Neural progenitor cell (in vitro differentiated cells): ENCODE measurements at regions not wholly inside any gene's neighbourhood (a gene's known extent, or its start where the extent isn't known, plus 50 kb on each side); places are given as distances from the start of the nearest gene placed in this dataset.

ENCODE experiments used
- DNase-seq: peaks from one replicate; pipeline ENCODE4 v3.0.0-alpha.2; 2016; ENCODE audit warnings: low spot score
- H2AFZ ChIP-seq: fragments of 200-600 bp; sonication (generic); replicated peaks from 2 replicates; pipeline ENCODE4 v1.6.1; 2016; ENCODE audit warnings: antibody characterized with exemption
- H3F3A ChIP-seq: fragments of 200-600 bp; sonication (generic); 2 replicates; pipeline ENCODE4 v1.6.1; 2016; ENCODE audit warnings: antibody characterized with exemption, low read depth
- H3K27ac ChIP-seq: fragments of 200-600 bp; sonication (generic); 2 replicates; pipeline ENCODE4 v1.5.1; 2016; ENCODE audit warnings: mild to moderate bottlenecking
- H3K27me3 ChIP-seq: fragments of 200-600 bp; sonication (generic); 2 replicates; pipeline ENCODE4 v1.6.1; 2016; ENCODE audit warnings: mild to moderate bottlenecking, moderate library complexity
- H3K36me3 ChIP-seq: fragments of 200-600 bp; sonication (generic); 2 replicates; pipeline ENCODE4 v1.5.1; 2016
- H3K4me1 ChIP-seq: fragments of 200-600 bp; sonication (generic); 2 replicates; pipeline ENCODE4 v1.6.1; 2016; ENCODE audit warnings: mixed run types
- H3K4me2 ChIP-seq: fragments of 200-600 bp; sonication (generic); 2 replicates; pipeline ENCODE4 v1.6.1; 2016
- H3K4me3 ChIP-seq: fragments of 200-600 bp; sonication (generic); 2 replicates; pipeline ENCODE4 v1.5.1; 2016
- H3K79me2 ChIP-seq: fragments of 200-600 bp; sonication (generic); 2 replicates; pipeline ENCODE4 v1.6.1; 2016; ENCODE audit warnings: low read depth
- H3K9ac ChIP-seq: fragments of 200-600 bp; sonication (generic); 2 replicates; pipeline ENCODE4 v1.6.1; 2016
- H3K9me3 ChIP-seq: fragments of 200-600 bp; sonication (generic); 2 replicates; pipeline ENCODE4 v1.5.1; 2016; ENCODE audit warnings: low read depth
- H4K20me1 ChIP-seq: fragments of 200-600 bp; sonication (generic); 2 replicates; pipeline ENCODE4 v1.6.1; 2016; ENCODE audit warnings: low read depth
- H3K27ac Mint-ChIP-seq: 3 replicates; pipeline ENCODE4 v1.8.0; 2021; ENCODE audit warnings: mixed read lengths
- H3K27me3 Mint-ChIP-seq: 2 replicates; pipeline ENCODE4 v1.8.0; 2022; ENCODE audit warnings: low read depth, mild to moderate bottlenecking, inconsistent platforms, moderate library complexity, mixed read lengths; ENCODE audit not compliant: insufficient read depth
- H3K36me3 Mint-ChIP-seq: 3 replicates; pipeline ENCODE4 v1.8.0; 2021; ENCODE audit warnings: mixed read lengths
- H3K4me1 Mint-ChIP-seq: 3 replicates; pipeline ENCODE4 v1.8.0; 2021; ENCODE audit warnings: mixed read lengths
- H3K4me3 Mint-ChIP-seq: 3 replicates; pipeline ENCODE4 v1.8.0; 2021; ENCODE audit warnings: mild to moderate bottlenecking, moderate library complexity, mixed read lengths
- H3K9me3 Mint-ChIP-seq: 3 replicates; pipeline ENCODE4 v1.8.0; 2020; ENCODE audit warnings: mixed read lengths
- EZH2 ChIP-seq: fragments of 200-600 bp; sonication (generic); IDR thresholded peaks from 2 replicates; pipeline ENCODE4 v1.6.1; 2017; ENCODE audit warnings: antibody characterized with exemption, mild to moderate bottlenecking, moderate library complexity
- EZH2phosphoT487 ChIP-seq: fragments of 200-600 bp; sonication (generic); IDR thresholded peaks from 2 replicates; pipeline ENCODE4 v1.6.1; 2017; ENCODE audit warnings: antibody characterized with exemption
- TF ChIP-seq, protein P1 (sequence below): fragments of 200-600 bp; sonication (generic); IDR thresholded peaks from 2 replicates; pipeline ENCODE4 v1.5.1; 2017; ENCODE audit warnings: antibody characterized with exemption, mild to moderate bottlenecking

DNA sequence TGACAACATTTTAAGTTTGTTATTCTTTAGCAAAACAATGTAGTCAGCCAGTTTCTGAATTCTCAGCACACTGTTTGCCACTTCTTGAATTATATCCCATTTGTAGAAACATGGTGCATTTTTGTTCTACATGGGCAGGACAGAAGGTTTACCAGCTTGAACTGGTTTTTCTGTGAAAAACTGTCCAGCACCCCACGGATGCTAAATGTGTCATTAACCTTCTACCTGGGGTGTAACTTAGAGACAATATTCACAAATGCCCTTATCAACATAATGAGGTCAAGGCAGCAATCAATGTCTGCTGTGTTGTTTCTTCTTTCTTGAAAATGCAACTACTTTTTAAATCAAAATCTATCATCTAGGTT, 702.6 kb downstream of the CENPC start:
- Histone ChIP-seq H3K79me2 (no peaks in the 10 kb centered on the region), H3K4me1 (no peaks in the 10 kb centered on the region), H3K27me3 (no peaks in the 10 kb centered on the region), H2AFZ (no peak overlapping the region), H3K27ac (no peak overlapping the region), H3K9ac (no peak overlapping the region), H3K9me3 (no peaks in the 10 kb centered on the region), H3F3A (no peaks in the 10 kb centered on the region), H3K4me3 (no peak overlapping the region), H4K20me1 (no peaks in the 10 kb centered on the region), H3K4me2 (no peak overlapping the region), H3K36me3 (no peaks in the 10 kb centered on the region)
- DNase-seq: no peak
- TF ChIP-seq EZH2phosphoT487: no peak
- TF ChIP-seq EZH2: no peak
- TF ChIP-seq, protein P1, sequence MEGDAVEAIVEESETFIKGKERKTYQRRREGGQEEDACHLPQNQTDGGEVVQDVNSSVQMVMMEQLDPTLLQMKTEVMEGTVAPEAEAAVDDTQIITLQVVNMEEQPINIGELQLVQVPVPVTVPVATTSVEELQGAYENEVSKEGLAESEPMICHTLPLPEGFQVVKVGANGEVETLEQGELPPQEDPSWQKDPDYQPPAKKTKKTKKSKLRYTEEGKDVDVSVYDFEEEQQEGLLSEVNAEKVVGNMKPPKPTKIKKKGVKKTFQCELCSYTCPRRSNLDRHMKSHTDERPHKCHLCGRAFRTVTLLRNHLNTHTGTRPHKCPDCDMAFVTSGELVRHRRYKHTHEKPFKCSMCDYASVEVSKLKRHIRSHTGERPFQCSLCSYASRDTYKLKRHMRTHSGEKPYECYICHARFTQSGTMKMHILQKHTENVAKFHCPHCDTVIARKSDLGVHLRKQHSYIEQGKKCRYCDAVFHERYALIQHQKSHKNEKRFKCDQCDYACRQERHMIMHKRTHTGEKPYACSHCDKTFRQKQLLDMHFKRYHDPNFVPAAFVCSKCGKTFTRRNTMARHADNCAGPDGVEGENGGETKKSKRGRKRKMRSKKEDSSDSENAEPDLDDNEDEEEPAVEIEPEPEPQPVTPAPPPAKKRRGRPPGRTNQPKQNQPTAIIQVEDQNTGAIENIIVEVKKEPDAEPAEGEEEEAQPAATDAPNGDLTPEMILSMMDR: no peak
- peaks cover 2% of the 10 kb centered on the region for H3K4me1 Mint-ChIP-seq
- H3K36me3 Mint-ChIP-seq: peaks cover 2% of the 10 kb centered on the region
- peaks cover 5% of the 10 kb centered on the region for H3K9me3 Mint-ChIP-seq
- no peak overlapping the region for H3K27ac Mint-ChIP-seq
- H3K4me3 Mint-ChIP-seq: no peak overlapping the region
- H3K27me3 Mint-ChIP-seq: no peaks in the 10 kb centered on the region

DNA sequence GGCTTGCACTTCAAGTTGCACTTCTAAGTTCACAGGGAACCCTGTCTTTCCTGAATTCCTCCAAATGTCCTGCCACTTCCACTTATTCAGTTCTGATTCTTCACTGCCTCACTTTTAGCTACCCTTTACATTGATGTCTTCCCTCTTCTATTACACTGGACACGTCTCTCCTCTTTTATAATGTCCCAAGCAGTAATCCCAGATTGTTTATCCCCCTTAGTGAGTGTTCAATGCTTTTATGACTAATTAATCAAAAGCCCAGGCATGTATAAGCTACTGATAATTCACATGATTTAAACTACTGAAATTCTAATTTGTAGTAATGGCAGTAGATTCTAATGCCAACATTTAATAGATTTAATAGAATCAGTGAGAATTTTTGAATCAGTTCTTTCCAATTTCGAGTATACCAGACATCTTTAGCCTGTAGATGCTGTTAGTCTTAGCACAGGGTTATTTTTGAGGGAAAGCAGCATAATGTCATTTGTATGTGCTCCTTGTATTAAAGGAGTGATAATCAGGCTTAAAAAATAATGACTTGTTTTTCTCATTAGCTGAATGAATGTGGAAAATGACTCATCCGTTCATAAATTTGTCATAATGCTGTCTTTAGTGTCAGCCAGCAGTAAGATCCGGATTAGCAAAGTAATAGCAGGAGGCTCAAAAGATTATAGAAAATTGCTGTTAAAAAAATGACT, 703.1 kb downstream of the CENPC start:
- H2AFZ ChIP-seq: no peak overlapping the region
- no peak overlapping the region for H3K27ac Mint-ChIP-seq
- H3K79me2 ChIP-seq: no peaks in the 10 kb centered on the region
- no peak overlapping the region for H3K27ac ChIP-seq
- no peaks in the 10 kb centered on the region for H3K27me3 Mint-ChIP-seq
- H3K4me1 Mint-ChIP-seq: peaks cover 2% of the 10 kb centered on the region
- H3K9me3 ChIP-seq: no peaks in the 10 kb centered on the region
- no peak overlapping the region for H3K9ac ChIP-seq
- peaks cover 5% of the 10 kb centered on the region for H3K9me3 Mint-ChIP-seq
- H3K4me2 ChIP-seq: no peak overlapping the region
- no peaks in the 10 kb centered on the region for H4K20me1 ChIP-seq
- H3K4me1 ChIP-seq: no peaks in the 10 kb centered on the region
- no peak for DNase-seq
- no peak for TF ChIP-seq EZH2
- TF ChIP-seq, protein P1: no peak
- TF ChIP-seq EZH2phosphoT487: no peak
- peaks cover 2% of the 10 kb centered on the region for H3K36me3 Mint-ChIP-seq
- H3F3A ChIP-seq: no peaks in the 10 kb centered on the region
- H3K36me3 ChIP-seq: no peaks in the 10 kb centered on the region
- no peak overlapping the region for H3K4me3 Mint-ChIP-seq
- no peak overlapping the region for H3K4me3 ChIP-seq
- H3K27me3 ChIP-seq: no peaks in the 10 kb centered on the region

DNA sequence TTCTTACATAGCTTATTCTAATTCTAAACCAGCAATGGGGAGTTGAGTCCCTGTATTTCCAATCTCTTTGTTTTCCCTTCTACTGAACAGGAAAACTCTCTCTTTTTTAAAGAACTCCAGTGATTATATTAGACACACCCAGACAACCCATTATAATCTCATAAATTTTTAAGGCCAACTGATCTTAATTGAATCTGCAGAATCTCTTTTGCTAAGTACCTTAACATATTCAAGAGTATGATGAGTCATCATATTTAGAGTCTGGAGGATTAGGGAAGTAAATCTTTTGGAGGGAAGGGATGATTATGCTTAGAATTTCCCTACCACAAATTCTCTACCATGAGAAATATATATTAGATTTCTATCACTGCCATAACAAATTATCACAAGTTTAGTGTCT, 705.1 kb downstream of the CENPC start:
- DNase-seq: no peak
- Histone ChIP-seq H4K20me1 (no peaks in the 10 kb centered on the region), H3K27me3 (no peaks in the 10 kb centered on the region), H3K4me2 (no peak overlapping the region), H3K27ac (no peak overlapping the region), H3K79me2 (no peaks in the 10 kb centered on the region), H3K36me3 (no peaks in the 10 kb centered on the region), H3F3A (no peaks in the 10 kb centered on the region), H3K9ac (no peak overlapping the region), H3K4me3 (no peak overlapping the region), H3K9me3 (no peaks in the 10 kb centered on the region), H3K4me1 (no peaks in the 10 kb centered on the region), H2AFZ (no peak overlapping the region)
- Mint-ChIP-seq H3K4me3 (no peak overlapping the region), H3K27me3 (no peaks in the 10 kb centered on the region), H3K36me3 (peaks cover 2% of the 10 kb centered on the region), H3K4me1 (peaks cover 2% of the 10 kb centered on the region), H3K9me3 (peaks cover 5% of the 10 kb centered on the region), H3K27ac (no peak overlapping the region)
- TF ChIP-seq EZH2phosphoT487 (no peak), EZH2 (no peak)
- TF ChIP-seq, protein P1: no peak
